ENCODE measurements at regions not wholly inside any gene's neighbourhood (a gene's known extent, or its start where the extent isn't known, plus 50 kb on each side); places are given as distances from the start of the nearest gene placed in this dataset.

- Histone ChIP-seq H3K27me3 (ENCODE audit: low read length) (no peaks in the 10 kb centered on the region), H2AFZ (ENCODE audit: low read length) (no peak overlapping the region), H3K4me1 (ENCODE audit: low read length) (no peaks in the 10 kb centered on the region), H3K27ac (ENCODE audit: low read length) (no peak overlapping the region), H3K4me3 (ENCODE audit: low read length) (no peak overlapping the region), H3K9me3 (ENCODE audit: low read length) (no peaks in the 10 kb centered on the region), H3K4me2 (ENCODE audit: low read depth, low read length, poor library complexity, severe bottlenecking) (no peak overlapping the region), H3K36me3 (ENCODE audit: insufficient read depth, low read length) (no peaks in the 10 kb centered on the region), H3K9me2 (replicated peaks; ENCODE audit: insufficient read depth, low read length) (no peaks in the 10 kb centered on the region), H4K20me1 (ENCODE audit: insufficient read depth, low read depth, low read length) (no peaks in the 10 kb centered on the region), H3K79me2 (ENCODE audit: low read length) (no peaks in the 10 kb centered on the region), H3K9ac (ENCODE audit: low read length) (no peak overlapping the region)
- DNase-seq: no peak
Measured at GRCh38 chr19:31223740-31224534, 125.3 kb downstream of the TSHZ3 start.

DNA sequence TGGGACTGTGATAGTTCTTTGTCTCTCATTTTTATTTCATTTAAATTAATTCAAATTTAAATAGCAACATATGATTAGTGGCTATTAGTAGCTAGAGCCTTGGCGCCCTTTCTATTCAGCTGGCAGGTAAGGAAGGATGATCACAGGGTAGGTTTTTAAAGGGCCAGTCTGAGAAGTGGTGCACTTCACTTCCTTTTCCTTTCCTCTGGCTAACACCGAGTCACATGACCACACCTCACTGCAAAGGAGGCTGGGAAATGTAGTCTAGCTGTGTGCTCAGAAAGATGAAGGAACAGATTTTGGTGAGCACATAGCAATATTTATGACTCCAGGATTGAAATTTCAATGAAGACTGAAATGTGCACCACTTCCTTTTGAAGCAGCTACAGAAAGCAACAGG is 128.7 kb downstream of the TSHZ3 start:
- no peaks in the 10 kb centered on the region for H3K9me3 ChIP-seq (ENCODE audit: low read length)
- H3K9me2 ChIP-seq (replicated peaks; ENCODE audit: insufficient read depth, low read length): no peaks in the 10 kb centered on the region
- H4K20me1 ChIP-seq (ENCODE audit: insufficient read depth, low read depth, low read length): no peaks in the 10 kb centered on the region
- no peak overlapping the region for H3K9ac ChIP-seq (ENCODE audit: low read length)
- no peaks in the 10 kb centered on the region for H3K79me2 ChIP-seq (ENCODE audit: low read length)
- H2AFZ ChIP-seq (ENCODE audit: low read length): peak overlapping the region; percentile 88; the same call in 1 of the 2 replicates
- no peaks in the 10 kb centered on the region for H3K4me1 ChIP-seq (ENCODE audit: low read length)
- DNase-seq: peak; percentile 74
- no peak overlapping the region for H3K27ac ChIP-seq (ENCODE audit: low read length)
- no peak overlapping the region for H3K4me3 ChIP-seq (ENCODE audit: low read length)
- H3K4me2 ChIP-seq (ENCODE audit: low read depth, low read length, poor library complexity, severe bottlenecking): no peak overlapping the region
- H3K27me3 ChIP-seq (ENCODE audit: low read length): no peaks in the 10 kb centered on the region
- H3K36me3 ChIP-seq (ENCODE audit: insufficient read depth, low read length): no peaks in the 10 kb centered on the region

DNA sequence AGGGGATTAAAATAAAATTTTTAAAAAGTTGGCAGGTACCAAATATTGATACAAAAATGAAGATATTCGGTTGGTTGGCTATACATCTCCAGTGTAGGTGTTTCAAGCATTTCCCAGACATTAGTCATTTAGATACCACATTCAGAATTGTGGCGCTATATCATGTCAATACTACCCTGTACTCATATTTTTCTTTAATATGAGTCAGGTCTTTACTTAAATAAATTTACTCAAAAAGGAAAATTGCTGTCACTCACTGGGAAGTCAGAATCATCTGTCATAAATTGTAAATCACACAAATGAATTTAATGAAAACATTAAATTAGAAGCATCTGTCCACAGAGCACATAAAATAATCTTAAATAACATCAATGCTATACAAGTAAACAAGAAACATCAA is 134.2 kb downstream of the TSHZ3 start:
- Histone ChIP-seq H2AFZ (ENCODE audit: low read length) (no peak overlapping the region), H3K4me2 (ENCODE audit: low read depth, low read length, poor library complexity, severe bottlenecking) (no peak overlapping the region), H4K20me1 (ENCODE audit: insufficient read depth, low read depth, low read length) (no peaks in the 10 kb centered on the region), H3K36me3 (ENCODE audit: insufficient read depth, low read length) (no peaks in the 10 kb centered on the region), H3K27ac (ENCODE audit: low read length) (no peak overlapping the region), H3K4me1 (ENCODE audit: low read length) (no peaks in the 10 kb centered on the region), H3K27me3 (ENCODE audit: low read length) (no peaks in the 10 kb centered on the region), H3K79me2 (ENCODE audit: low read length) (no peaks in the 10 kb centered on the region), H3K9me3 (ENCODE audit: low read length) (no peaks in the 10 kb centered on the region), H3K9ac (ENCODE audit: low read length) (no peak overlapping the region), H3K4me3 (ENCODE audit: low read length) (no peak overlapping the region), H3K9me2 (replicated peaks; ENCODE audit: insufficient read depth, low read length) (no peaks in the 10 kb centered on the region)
- DNase-seq: no peak

DNA sequence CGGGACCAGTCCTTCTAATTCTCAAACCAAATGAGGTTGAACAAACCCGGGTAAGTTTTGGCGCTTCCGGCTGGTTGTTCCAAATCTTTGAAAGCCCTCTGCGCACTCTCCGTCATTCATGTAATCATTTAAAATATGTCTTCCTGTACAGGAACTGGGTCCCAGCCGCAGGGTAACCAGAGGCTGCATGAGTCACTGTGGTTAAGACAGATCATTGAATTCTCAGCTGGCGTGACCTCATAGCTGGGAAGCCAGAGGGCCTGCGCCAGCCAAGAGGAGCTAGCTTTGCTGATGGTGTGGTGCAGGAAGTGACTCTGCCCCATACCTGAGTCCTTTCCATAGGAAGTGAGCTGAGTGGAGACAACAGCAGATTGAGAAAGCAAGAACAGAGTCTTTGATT is 135.2 kb downstream of the TSHZ3 start:
- Histone ChIP-seq H3K9me3 (ENCODE audit: low read length) (no peaks in the 10 kb centered on the region), H3K27ac (ENCODE audit: low read length) (no peak overlapping the region), H3K27me3 (ENCODE audit: low read length) (no peaks in the 10 kb centered on the region), H3K4me3 (ENCODE audit: low read length) (no peak overlapping the region), H3K79me2 (ENCODE audit: low read length) (no peaks in the 10 kb centered on the region), H3K9ac (ENCODE audit: low read length) (no peak overlapping the region), H3K4me2 (ENCODE audit: low read depth, low read length, poor library complexity, severe bottlenecking) (no peak overlapping the region), H4K20me1 (ENCODE audit: insufficient read depth, low read depth, low read length) (no peaks in the 10 kb centered on the region), H3K9me2 (replicated peaks; ENCODE audit: insufficient read depth, low read length) (no peaks in the 10 kb centered on the region), H3K36me3 (ENCODE audit: insufficient read depth, low read length) (no peaks in the 10 kb centered on the region), H3K4me1 (ENCODE audit: low read length) (no peaks in the 10 kb centered on the region), H2AFZ (ENCODE audit: low read length) (no peak overlapping the region)
- DNase-seq: no peak

DNA sequence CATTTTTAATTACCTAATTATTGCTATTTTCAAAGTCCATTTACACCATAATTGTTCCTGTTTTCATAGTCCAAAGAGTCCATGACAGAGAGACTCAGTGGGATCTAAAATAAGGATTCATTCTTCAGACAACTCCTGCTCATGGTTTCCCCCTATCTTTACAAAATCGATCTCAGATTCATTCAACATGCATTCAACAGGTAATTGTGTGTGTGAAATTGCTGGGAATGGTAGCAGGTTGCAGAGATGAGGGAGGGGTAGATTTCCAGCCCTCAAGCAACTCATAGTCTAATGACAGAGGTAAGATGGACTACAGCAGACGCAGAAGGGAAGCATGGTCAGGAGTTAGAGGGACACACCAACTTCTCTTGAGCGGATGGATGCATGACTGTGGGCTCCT is 138.1 kb downstream of the TSHZ3 start:
- Histone ChIP-seq H3K9me2 (replicated peaks; ENCODE audit: insufficient read depth, low read length) (no peaks in the 10 kb centered on the region), H3K4me3 (ENCODE audit: low read length) (no peak overlapping the region), H3K36me3 (ENCODE audit: insufficient read depth, low read length) (no peaks in the 10 kb centered on the region), H2AFZ (ENCODE audit: low read length) (no peak overlapping the region), H3K4me2 (ENCODE audit: low read depth, low read length, poor library complexity, severe bottlenecking) (no peak overlapping the region), H3K27ac (ENCODE audit: low read length) (no peak overlapping the region), H3K79me2 (ENCODE audit: low read length) (no peaks in the 10 kb centered on the region), H4K20me1 (ENCODE audit: insufficient read depth, low read depth, low read length) (no peaks in the 10 kb centered on the region), H3K9me3 (ENCODE audit: low read length) (no peaks in the 10 kb centered on the region), H3K9ac (ENCODE audit: low read length) (no peak overlapping the region), H3K27me3 (ENCODE audit: low read length) (no peaks in the 10 kb centered on the region), H3K4me1 (ENCODE audit: low read length) (no peaks in the 10 kb centered on the region)
- DNase-seq: no peak

DNA sequence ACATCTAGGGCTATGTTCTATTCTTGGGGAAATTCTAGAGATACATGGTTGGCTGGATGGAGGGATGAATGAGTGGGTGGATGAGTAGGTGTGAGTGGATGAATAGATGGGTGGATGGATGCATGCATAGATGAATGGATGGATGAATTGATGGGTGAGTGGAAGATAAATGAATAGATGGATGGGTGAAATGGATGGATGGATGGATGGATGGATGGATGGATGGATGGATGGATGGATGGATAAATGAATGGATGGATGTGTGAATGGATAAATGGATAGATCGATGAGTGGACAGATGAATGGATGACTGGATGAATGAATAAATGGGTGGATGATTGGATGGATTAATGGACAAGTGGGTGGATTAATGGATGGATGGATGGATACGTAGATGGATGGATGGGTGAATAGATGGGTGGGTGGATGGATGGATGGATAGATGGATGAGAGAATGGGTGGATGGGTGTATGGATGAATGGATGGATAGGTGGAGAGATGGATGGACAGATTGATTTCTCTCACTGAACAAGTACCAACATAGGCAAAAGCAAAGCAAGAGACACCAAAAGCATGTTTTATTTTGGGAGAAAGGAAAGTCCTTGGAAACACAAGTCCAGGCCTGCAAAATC is 143.2 kb downstream of the TSHZ3 start:
- no peaks in the 10 kb centered on the region for H4K20me1 ChIP-seq (ENCODE audit: insufficient read depth, low read depth, low read length)
- no peak overlapping the region for H3K9ac ChIP-seq (ENCODE audit: low read length)
- no peaks in the 10 kb centered on the region for H3K9me3 ChIP-seq (ENCODE audit: low read length)
- H2AFZ ChIP-seq (ENCODE audit: low read length): no peak overlapping the region
- no peak overlapping the region for H3K4me3 ChIP-seq (ENCODE audit: low read length)
- H3K79me2 ChIP-seq (ENCODE audit: low read length): no peaks in the 10 kb centered on the region
- H3K4me1 ChIP-seq (ENCODE audit: low read length): no peaks in the 10 kb centered on the region
- no peaks in the 10 kb centered on the region for H3K36me3 ChIP-seq (ENCODE audit: insufficient read depth, low read length)
- H3K27me3 ChIP-seq (ENCODE audit: low read length): no peaks in the 10 kb centered on the region
- H3K4me2 ChIP-seq (ENCODE audit: low read depth, low read length, poor library complexity, severe bottlenecking): no peak overlapping the region
- no peak for DNase-seq
- no peak overlapping the region for H3K27ac ChIP-seq (ENCODE audit: low read length)
- no peaks in the 10 kb centered on the region for H3K9me2 ChIP-seq (replicated peaks; ENCODE audit: insufficient read depth, low read length)

DNA sequence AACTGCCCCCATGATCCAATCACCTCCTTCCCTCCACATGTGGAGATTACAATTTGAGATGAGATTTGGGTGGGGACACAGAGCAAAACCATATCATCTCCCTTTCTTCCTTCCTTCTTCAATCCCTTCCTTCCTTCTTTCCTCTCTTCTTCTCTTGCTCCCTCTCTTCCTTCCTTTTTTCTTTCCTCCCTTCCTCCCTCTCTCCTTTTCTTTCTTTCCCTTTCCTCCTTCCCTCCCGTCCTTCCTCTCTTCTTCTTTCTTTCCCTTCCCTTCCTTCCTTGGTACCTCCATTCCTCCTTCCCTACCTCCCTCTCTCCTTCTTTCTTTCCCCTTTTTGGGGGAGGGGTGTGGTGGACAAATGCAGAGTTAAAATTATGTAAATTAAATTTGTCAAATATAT is 145.1 kb downstream of the TSHZ3 start:
- Histone ChIP-seq H2AFZ (ENCODE audit: low read length) (no peak overlapping the region), H4K20me1 (ENCODE audit: insufficient read depth, low read depth, low read length) (no peaks in the 10 kb centered on the region), H3K9me3 (ENCODE audit: low read length) (no peaks in the 10 kb centered on the region), H3K4me1 (ENCODE audit: low read length) (no peaks in the 10 kb centered on the region), H3K27me3 (ENCODE audit: low read length) (no peaks in the 10 kb centered on the region), H3K4me2 (ENCODE audit: low read depth, low read length, poor library complexity, severe bottlenecking) (no peak overlapping the region), H3K9me2 (replicated peaks; ENCODE audit: insufficient read depth, low read length) (no peaks in the 10 kb centered on the region), H3K27ac (ENCODE audit: low read length) (no peak overlapping the region), H3K79me2 (ENCODE audit: low read length) (no peaks in the 10 kb centered on the region), H3K36me3 (ENCODE audit: insufficient read depth, low read length) (no peaks in the 10 kb centered on the region), H3K4me3 (ENCODE audit: low read length) (no peak overlapping the region), H3K9ac (ENCODE audit: low read length) (no peak overlapping the region)
- no peak for DNase-seq

GRCh38 chr19:31185261-31185660 is 164.0 kb downstream of the TSHZ3 start:
- H3K4me3 ChIP-seq (ENCODE audit: low read length): no peak overlapping the region
- no peaks in the 10 kb centered on the region for H4K20me1 ChIP-seq (ENCODE audit: insufficient read depth, low read depth, low read length)
- H3K4me2 ChIP-seq (ENCODE audit: low read depth, low read length, poor library complexity, severe bottlenecking): no peak overlapping the region
- DNase-seq: no peak
- H3K36me3 ChIP-seq (ENCODE audit: insufficient read depth, low read length): no peaks in the 10 kb centered on the region
- H3K27ac ChIP-seq (ENCODE audit: low read length): no peak overlapping the region
- no peaks in the 10 kb centered on the region for H3K4me1 ChIP-seq (ENCODE audit: low read length)
- no peak overlapping the region for H3K9ac ChIP-seq (ENCODE audit: low read length)
- H3K9me3 ChIP-seq (ENCODE audit: low read length): peaks cover 4% of the 10 kb centered on the region; the same call in 1 of the 2 replicates
- H3K27me3 ChIP-seq (ENCODE audit: low read length): no peaks in the 10 kb centered on the region
- no peaks in the 10 kb centered on the region for H3K79me2 ChIP-seq (ENCODE audit: low read length)
- peaks cover 5% of the 10 kb centered on the region; the same call in 1 of the 2 replicates for H3K9me2 ChIP-seq (replicated peaks; ENCODE audit: insufficient read depth, low read length)
- no peak overlapping the region for H2AFZ ChIP-seq (ENCODE audit: low read length)

Data from Karpas-422 (cell line).